Neural crest cell (in vitro differentiated cells): ENCODE measurements at regions not wholly inside any gene's neighbourhood (a gene's known extent, or its start where the extent isn't known, plus 50 kb on each side); places are given as distances from the start of the nearest gene placed in this dataset.

Source experiments
- DNase-seq: peaks from one replicate; pipeline ENCODE4 v3.0.0; 2021; ENCODE audit warnings: low read depth, mixed read lengths, low spot score
- H3K27ac Mint-ChIP-seq: one replicate; pipeline ENCODE4 v1.8.0; 2021; ENCODE audit warnings: mild to moderate bottlenecking, mixed read lengths; ENCODE audit not compliant: unreplicated experiment
- H3K27me3 Mint-ChIP-seq: 2 replicates; pipeline ENCODE4 v1.8.0; 2021; ENCODE audit warnings: low read depth, mild to moderate bottlenecking, mixed read lengths
- H3K36me3 Mint-ChIP-seq: 2 replicates; pipeline ENCODE4 v1.8.0; 2021; ENCODE audit warnings: low read depth, mild to moderate bottlenecking, mixed read lengths
- H3K4me1 Mint-ChIP-seq: 2 replicates; pipeline ENCODE4 v1.8.0; 2021; ENCODE audit warnings: mixed read lengths
- H3K4me3 Mint-ChIP-seq: one replicate; pipeline ENCODE4 v1.8.0; 2021; ENCODE audit warnings: mild to moderate bottlenecking, mixed read lengths
- H3K9me3 Mint-ChIP-seq: 2 replicates; pipeline ENCODE4 v1.8.0; 2021; ENCODE audit warnings: mixed read lengths
- CTCF ChIP-seq: fragments of 200-600 bp; sonication (generic); conservative IDR thresholded peaks from 2 replicates; pipeline ENCODE4 v1.5.0; 2021; ENCODE audit warnings: antibody characterized with exemption, mild to moderate bottlenecking

GRCh38 chr4:180794333-180794732 lies 1448.9 kb upstream of the TENM3 start:
- no peak for DNase-seq
- Mint-ChIP-seq H3K27ac (no peak overlapping the region), H3K36me3 (no peaks in the 10 kb centered on the region), H3K4me3 (no peak overlapping the region), H3K4me1 (no peaks in the 10 kb centered on the region), H3K9me3 (no peaks in the 10 kb centered on the region), H3K27me3 (no peaks in the 10 kb centered on the region)
- TF ChIP-seq CTCF: no peak

- no peak for TF ChIP-seq CTCF
- no peaks in the 10 kb centered on the region for H3K9me3 Mint-ChIP-seq
- H3K27me3 Mint-ChIP-seq: no peaks in the 10 kb centered on the region
- H3K4me3 Mint-ChIP-seq: no peak overlapping the region
- H3K4me1 Mint-ChIP-seq: no peaks in the 10 kb centered on the region
- H3K27ac Mint-ChIP-seq: no peak overlapping the region
- H3K36me3 Mint-ChIP-seq: no peaks in the 10 kb centered on the region
- no peak for DNase-seq
Observed at GRCh38 chr4:180798036-180798577, 1445.1 kb upstream of the TENM3 start.

- no peaks in the 10 kb centered on the region for H3K9me3 Mint-ChIP-seq
- no peak overlapping the region for H3K4me3 Mint-ChIP-seq
- no peak for TF ChIP-seq CTCF
- no peak overlapping the region for H3K27ac Mint-ChIP-seq
- no peaks in the 10 kb centered on the region for H3K27me3 Mint-ChIP-seq
- no peaks in the 10 kb centered on the region for H3K4me1 Mint-ChIP-seq
- H3K36me3 Mint-ChIP-seq: no peaks in the 10 kb centered on the region
- no peak for DNase-seq
Observed at GRCh38 chr4:180799798-180800197, 1443.4 kb upstream of the TENM3 start.

- H3K27me3 Mint-ChIP-seq: no peaks in the 10 kb centered on the region
- no peak overlapping the region for H3K4me3 Mint-ChIP-seq
- H3K4me1 Mint-ChIP-seq: no peaks in the 10 kb centered on the region
- TF ChIP-seq CTCF: no peak
- no peaks in the 10 kb centered on the region for H3K9me3 Mint-ChIP-seq
- no peak overlapping the region for H3K27ac Mint-ChIP-seq
- no peak for DNase-seq
- H3K36me3 Mint-ChIP-seq: no peaks in the 10 kb centered on the region
Observed at GRCh38 chr4:180805101-180805500, 1438.1 kb upstream of the TENM3 start.

- Mint-ChIP-seq H3K27me3 (no peaks in the 10 kb centered on the region), H3K36me3 (no peaks in the 10 kb centered on the region), H3K27ac (no peak overlapping the region), H3K4me3 (no peak overlapping the region), H3K4me1 (no peaks in the 10 kb centered on the region), H3K9me3 (no peaks in the 10 kb centered on the region)
- DNase-seq: no peak
- TF ChIP-seq CTCF: no peak
Observed at GRCh38 chr4:180808862-180809261, 1434.3 kb upstream of the TENM3 start.

GRCh38 chr4:180809439-180809838 lies 1433.8 kb upstream of the TENM3 start:
- H3K4me3 Mint-ChIP-seq: no peak overlapping the region
- no peaks in the 10 kb centered on the region for H3K4me1 Mint-ChIP-seq
- no peak overlapping the region for H3K27ac Mint-ChIP-seq

More at GRCh38 chr4:180809439-180809838, 1433.8 kb upstream of the TENM3 start:
- Mint-ChIP-seq H3K27me3 (no peaks in the 10 kb centered on the region), H3K36me3 (no peaks in the 10 kb centered on the region), H3K9me3 (no peaks in the 10 kb centered on the region)
- TF ChIP-seq CTCF: no peak
- DNase-seq: no peak
